ENCODE measurements at regions not wholly inside any gene's neighbourhood (a gene's known extent, or its start where the extent isn't known, plus 50 kb on each side); places are given as distances from the start of the nearest gene placed in this dataset.

- WGBS (ENCODE audit: insufficient coverage, insufficient read length) = no CpG with 5 or more reads among the region's 7 CpGs
- Histone ChIP-seq H3K36me3 (ENCODE audit: control insufficient read depth, insufficient read depth, low read length) (no peaks in the 10 kb centered on the region), H3K4me1 (ENCODE audit: control insufficient read depth, insufficient read depth, low read length) (no peaks in the 10 kb centered on the region), H3K4me3 (ENCODE audit: low read length) (no peak overlapping the region), H3K27me3 (ENCODE audit: control insufficient read depth, insufficient read depth, low read length) (no peaks in the 10 kb centered on the region), H3K27ac (ENCODE audit: low read length) (no peak overlapping the region), H3K9me3 (ENCODE audit: control insufficient read depth, insufficient read depth, low read length) (no peaks in the 10 kb centered on the region)
- DNase-seq (ENCODE audit: low read depth, low spot score) = no peak
These were observed 338.0 kb downstream of the EN1 start for GRCh38 chr2:118509319-118510004.

GRCh38 chr2:118508282-118508681 is 339.2 kb downstream of the EN1 start:
- no peaks in the 10 kb centered on the region for H3K9me3 ChIP-seq (ENCODE audit: control insufficient read depth, insufficient read depth, low read length)
- no peak overlapping the region for H3K4me3 ChIP-seq (ENCODE audit: low read length)
- H3K27ac ChIP-seq (ENCODE audit: low read length) = no peak overlapping the region
- DNase-seq (ENCODE audit: low read depth, low spot score) = no peak
- H3K27me3 ChIP-seq (ENCODE audit: control insufficient read depth, insufficient read depth, low read length) = no peaks in the 10 kb centered on the region
- H3K36me3 ChIP-seq (ENCODE audit: control insufficient read depth, insufficient read depth, low read length) = no peaks in the 10 kb centered on the region
- no peaks in the 10 kb centered on the region for H3K4me1 ChIP-seq (ENCODE audit: control insufficient read depth, insufficient read depth, low read length)

GRCh38 chr2:118505436-118505835 is 342.0 kb downstream of the EN1 start:
- H3K9me3 ChIP-seq (ENCODE audit: control insufficient read depth, insufficient read depth, low read length) = no peaks in the 10 kb centered on the region
- no peak for DNase-seq (ENCODE audit: low read depth, low spot score)
- WGBS (ENCODE audit: insufficient coverage, insufficient read length) = no CpG with 5 or more reads among the region's 2 CpGs
- H3K4me3 ChIP-seq (ENCODE audit: low read length) = no peak overlapping the region
- H3K36me3 ChIP-seq (ENCODE audit: control insufficient read depth, insufficient read depth, low read length) = no peaks in the 10 kb centered on the region
- H3K27me3 ChIP-seq (ENCODE audit: control insufficient read depth, insufficient read depth, low read length) = no peaks in the 10 kb centered on the region
- no peaks in the 10 kb centered on the region for H3K4me1 ChIP-seq (ENCODE audit: control insufficient read depth, insufficient read depth, low read length)
- H3K27ac ChIP-seq (ENCODE audit: low read length) = no peak overlapping the region

- no peak overlapping the region for H3K4me3 ChIP-seq (ENCODE audit: low read length)
- H3K4me1 ChIP-seq (ENCODE audit: control insufficient read depth, insufficient read depth, low read length) = no peaks in the 10 kb centered on the region
- no peak overlapping the region for H3K27ac ChIP-seq (ENCODE audit: low read length)
- H3K36me3 ChIP-seq (ENCODE audit: control insufficient read depth, insufficient read depth, low read length) = no peaks in the 10 kb centered on the region
- DNase-seq (ENCODE audit: low read depth, low spot score) = no peak
- no peaks in the 10 kb centered on the region for H3K27me3 ChIP-seq (ENCODE audit: control insufficient read depth, insufficient read depth, low read length)
- WGBS (ENCODE audit: insufficient coverage, insufficient read length) = no CpG with 5 or more reads among the region's 2 CpGs
- H3K9me3 ChIP-seq (ENCODE audit: control insufficient read depth, insufficient read depth, low read length) = no peaks in the 10 kb centered on the region
These were observed 345.3 kb downstream of the EN1 start for GRCh38 chr2:118502106-118502505.

- Histone ChIP-seq H3K27ac (ENCODE audit: low read length) (no peak overlapping the region), H3K4me3 (ENCODE audit: low read length) (no peak overlapping the region), H3K9me3 (ENCODE audit: control insufficient read depth, insufficient read depth, low read length) (no peaks in the 10 kb centered on the region), H3K27me3 (ENCODE audit: control insufficient read depth, insufficient read depth, low read length) (no peaks in the 10 kb centered on the region), H3K4me1 (ENCODE audit: control insufficient read depth, insufficient read depth, low read length) (0 out of 2 replicates have a peak, but pooled peaks cover 1% of the 10 kb centered on the region), H3K36me3 (ENCODE audit: control insufficient read depth, insufficient read depth, low read length) (no peaks in the 10 kb centered on the region)
- no peak for DNase-seq (ENCODE audit: low read depth, low spot score)
These were observed 348.5 kb downstream of the EN1 start for GRCh38 chr2:118498943-118499342.

DNA sequence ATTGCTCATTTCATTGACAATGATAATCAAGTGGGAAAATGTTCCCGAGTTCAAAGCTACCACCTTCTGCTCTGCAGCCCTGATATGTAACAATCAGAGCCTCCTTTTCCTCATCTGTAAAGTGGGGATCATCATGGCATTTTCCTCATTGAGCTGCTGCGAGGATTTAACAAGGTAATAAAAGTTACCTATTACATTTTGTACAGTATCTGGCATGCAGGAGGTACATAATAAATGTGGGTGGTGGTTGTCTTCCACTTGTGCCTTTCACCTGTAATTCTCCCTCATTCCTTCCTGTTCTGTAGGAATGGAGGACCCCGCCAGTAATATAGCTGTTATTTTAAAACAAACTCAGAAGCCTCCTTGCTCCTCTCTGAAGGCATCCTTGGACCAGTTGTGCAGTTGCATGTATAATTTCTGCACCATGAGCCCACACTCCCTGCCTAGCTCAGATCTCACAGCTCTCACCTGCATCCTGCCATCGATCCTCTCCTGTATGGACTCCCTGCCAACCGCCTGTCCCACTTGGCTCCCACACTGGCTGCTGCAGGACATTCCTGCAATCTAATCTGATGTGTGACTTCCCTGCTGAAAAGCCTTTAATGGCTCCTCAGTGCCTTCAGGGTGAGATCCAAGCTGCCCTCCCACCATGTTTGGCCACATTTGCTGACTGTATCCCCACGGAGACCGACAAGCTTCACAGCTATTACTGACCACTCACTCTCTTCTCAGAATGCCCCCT is 350.4 kb downstream of the EN1 start:
- Histone ChIP-seq H3K36me3 (ENCODE audit: control insufficient read depth, insufficient read depth, low read length) (no peaks in the 10 kb centered on the region), H3K9me3 (ENCODE audit: control insufficient read depth, insufficient read depth, low read length) (no peaks in the 10 kb centered on the region), H3K4me3 (ENCODE audit: low read length) (no peak overlapping the region), H3K27ac (ENCODE audit: low read length) (no peak overlapping the region), H3K4me1 (ENCODE audit: control insufficient read depth, insufficient read depth, low read length) (peaks cover 3% of the 10 kb centered on the region; the same call in 1 of the 2 replicates), H3K27me3 (ENCODE audit: control insufficient read depth, insufficient read depth, low read length) (no peaks in the 10 kb centered on the region)
- no peak for DNase-seq (ENCODE audit: low read depth, low spot score)
- no CpG with 5 or more reads among the region's 7 CpGs for WGBS (ENCODE audit: insufficient coverage, insufficient read length)

DNA sequence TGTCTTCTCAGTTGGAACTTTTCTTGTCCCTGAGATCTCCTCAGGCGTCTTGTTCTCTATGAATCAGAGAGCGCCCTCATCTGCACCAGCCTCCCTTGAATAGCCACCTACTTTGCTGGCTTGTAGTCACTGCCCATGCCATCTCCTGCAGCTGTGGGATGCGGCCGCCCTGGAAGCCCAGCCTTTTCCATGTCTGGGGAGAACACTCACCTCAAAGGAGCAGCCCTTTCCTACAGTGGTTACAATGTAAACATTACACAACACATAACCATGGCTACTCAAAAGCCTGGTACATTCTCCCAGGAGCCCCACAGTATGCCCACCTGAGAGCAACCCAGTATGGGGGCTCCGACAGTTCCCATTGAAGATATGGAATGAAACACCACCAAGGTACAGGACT is 351.0 kb downstream of the EN1 start:
- H3K4me1 ChIP-seq (ENCODE audit: control insufficient read depth, insufficient read depth, low read length) = peaks cover 3% of the 10 kb centered on the region; the same call in 1 of the 2 replicates
- no peaks in the 10 kb centered on the region for H3K36me3 ChIP-seq (ENCODE audit: control insufficient read depth, insufficient read depth, low read length)
- H3K4me3 ChIP-seq (ENCODE audit: low read length) = no peak overlapping the region
- H3K27ac ChIP-seq (ENCODE audit: low read length) = no peak overlapping the region
- no peaks in the 10 kb centered on the region for H3K27me3 ChIP-seq (ENCODE audit: control insufficient read depth, insufficient read depth, low read length)
- no CpG with 5 or more reads among the region's 5 CpGs for WGBS (ENCODE audit: insufficient coverage, insufficient read length)
- DNase-seq (ENCODE audit: low read depth, low spot score) = no peak
- no peaks in the 10 kb centered on the region for H3K9me3 ChIP-seq (ENCODE audit: control insufficient read depth, insufficient read depth, low read length)

GRCh38 chr2:118495290-118495689 is 352.2 kb downstream of the EN1 start:
- no peaks in the 10 kb centered on the region for H3K36me3 ChIP-seq (ENCODE audit: control insufficient read depth, insufficient read depth, low read length)
- H3K9me3 ChIP-seq (ENCODE audit: control insufficient read depth, insufficient read depth, low read length) = no peaks in the 10 kb centered on the region
- H3K27ac ChIP-seq (ENCODE audit: low read length) = no peak overlapping the region
- peaks cover 3% of the 10 kb centered on the region; the same call in 1 of the 2 replicates for H3K4me1 ChIP-seq (ENCODE audit: control insufficient read depth, insufficient read depth, low read length)
- H3K4me3 ChIP-seq (ENCODE audit: low read length) = no peak overlapping the region
- H3K27me3 ChIP-seq (ENCODE audit: control insufficient read depth, insufficient read depth, low read length) = no peaks in the 10 kb centered on the region
- no peak for DNase-seq (ENCODE audit: low read depth, low spot score)
- WGBS (ENCODE audit: insufficient coverage, insufficient read length) = no CpG with 5 or more reads among the region's 4 CpGs

GRCh38 chr2:118493213-118493612 is 354.2 kb downstream of the EN1 start:
- Histone ChIP-seq H3K4me1 (ENCODE audit: control insufficient read depth, insufficient read depth, low read length) (peaks cover 5% of the 10 kb centered on the region; the same call in 1 of the 2 replicates), H3K36me3 (ENCODE audit: control insufficient read depth, insufficient read depth, low read length) (no peaks in the 10 kb centered on the region), H3K27me3 (ENCODE audit: control insufficient read depth, insufficient read depth, low read length) (no peaks in the 10 kb centered on the region), H3K4me3 (ENCODE audit: low read length) (no peak overlapping the region), H3K27ac (ENCODE audit: low read length) (no peak overlapping the region), H3K9me3 (ENCODE audit: control insufficient read depth, insufficient read depth, low read length) (no peaks in the 10 kb centered on the region)
- WGBS (ENCODE audit: insufficient coverage, insufficient read length) = no CpG with 5 or more reads among the region's 7 CpGs
- DNase-seq (ENCODE audit: low read depth, low spot score) = no peak

DNA sequence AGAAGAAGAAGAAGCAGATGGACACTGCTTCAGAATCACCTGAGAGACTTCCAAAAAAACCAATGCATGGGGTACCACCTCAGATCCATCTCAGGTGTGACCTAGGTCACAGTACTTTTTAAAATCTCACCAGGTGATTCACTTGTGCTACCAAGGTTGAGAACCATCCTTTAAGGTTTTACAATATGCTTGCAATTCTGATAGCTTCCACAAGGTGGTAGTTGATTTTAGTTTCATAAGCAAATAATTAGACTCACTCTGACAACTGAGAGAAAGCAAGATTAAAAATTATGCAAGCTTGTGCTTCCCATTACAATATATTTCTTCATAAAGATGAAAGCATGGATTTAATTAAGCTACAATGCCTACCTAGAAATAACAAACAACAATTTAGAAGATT is 355.1 kb downstream of the EN1 start:
- no peak overlapping the region for H3K27ac ChIP-seq (ENCODE audit: low read length)
- H3K4me3 ChIP-seq (ENCODE audit: low read length) = no peak overlapping the region
- no peaks in the 10 kb centered on the region for H3K9me3 ChIP-seq (ENCODE audit: control insufficient read depth, insufficient read depth, low read length)
- H3K27me3 ChIP-seq (ENCODE audit: control insufficient read depth, insufficient read depth, low read length) = no peaks in the 10 kb centered on the region
- no peak for DNase-seq (ENCODE audit: low read depth, low spot score)
- no peaks in the 10 kb centered on the region for H3K36me3 ChIP-seq (ENCODE audit: control insufficient read depth, insufficient read depth, low read length)
- peaks cover 5% of the 10 kb centered on the region; the same call in 1 of the 2 replicates for H3K4me1 ChIP-seq (ENCODE audit: control insufficient read depth, insufficient read depth, low read length)

DNA sequence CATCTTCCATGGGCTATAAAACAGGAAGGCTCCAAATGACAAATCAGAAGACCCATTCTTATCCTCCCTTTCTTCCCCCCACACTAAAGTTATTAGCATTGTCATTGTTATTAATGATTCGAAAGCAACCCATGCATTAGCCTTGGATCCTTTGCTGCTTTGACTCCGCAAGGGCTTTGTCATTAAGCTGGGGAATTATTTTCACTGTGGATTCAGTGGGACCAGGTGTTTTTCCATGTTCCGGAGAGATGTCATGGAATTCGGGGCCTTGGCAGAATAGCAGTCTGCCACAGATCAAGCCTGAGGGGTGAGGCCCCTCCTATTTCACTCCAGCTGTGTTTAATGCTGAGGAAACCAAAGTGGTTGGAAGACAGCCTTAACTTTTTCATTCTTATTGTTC is 357.1 kb downstream of the EN1 start:
- Histone ChIP-seq H3K4me3 (ENCODE audit: low read length) (no peak overlapping the region), H3K27me3 (ENCODE audit: control insufficient read depth, insufficient read depth, low read length) (no peaks in the 10 kb centered on the region), H3K4me1 (ENCODE audit: control insufficient read depth, insufficient read depth, low read length) (peaks cover 5% of the 10 kb centered on the region; the same call in 1 of the 2 replicates), H3K27ac (ENCODE audit: low read length) (peak overlapping the region; percentile 89), H3K36me3 (ENCODE audit: control insufficient read depth, insufficient read depth, low read length) (no peaks in the 10 kb centered on the region), H3K9me3 (ENCODE audit: control insufficient read depth, insufficient read depth, low read length) (no peaks in the 10 kb centered on the region)
- DNase-seq (ENCODE audit: low read depth, low spot score) = peak; percentile 50
- WGBS (ENCODE audit: insufficient coverage, insufficient read length) = no CpG with 5 or more reads among the region's 4 CpGs
